Neutrophil (primary cell): ENCODE measurements at regions not wholly inside any gene's neighbourhood (a gene's known extent, or its start where the extent isn't known, plus 50 kb on each side); places are given as distances from the start of the nearest gene placed in this dataset.

Source experiments
- H3K27ac ChIP-seq: fragments of 200-600 bp; sonication (generic); 2 replicates; pipeline ENCODE4 v1.5.1; 2016; ENCODE audit warnings: mild to moderate bottlenecking, moderate library complexity
- H3K27me3 ChIP-seq: fragments of 200-600 bp; sonication (generic); 2 replicates; pipeline ENCODE4 v1.6.0; 2016; ENCODE audit warnings: mild to moderate bottlenecking
- H3K36me3 ChIP-seq: fragments of 200-600 bp; sonication (generic); 2 replicates; pipeline ENCODE4 v1.5.1; 2017
- H3K4me1 ChIP-seq, 2 experiments: fragments of 200-600 bp in 1 of 2; sonication (generic) in 1 of 2; 1 replicate in 1 of 2; 2 replicates in 1 of 2; pipeline versions ENCODE4 v1.5.1 to v1.6.1; 2013 to 2016; ENCODE audit warnings: low read depth in 1 of 2, low read length in 1 of 2, mild to moderate bottlenecking in 1 of 2, moderate library complexity in 1 of 2; ENCODE audit not compliant: control insufficient read depth in 1 of 2, insufficient read depth in 1 of 2
- H3K4me3 ChIP-seq, 2 experiments: fragments of 200-600 bp in 1 of 2; sonication (generic) in 1 of 2; 1 replicate in 1 of 2; 2 replicates in 1 of 2; pipeline ENCODE4 v1.5.1; 2013 to 2016; ENCODE audit warnings: low read depth in 1 of 2, low read length in 1 of 2, mild to moderate bottlenecking in 1 of 2, moderate library complexity in 1 of 2
- H3K9me3 ChIP-seq: fragments of 200-600 bp; sonication (generic); 2 replicates; pipeline ENCODE4 v1.5.1; 2016
- CTCF ChIP-seq: fragments of 200-600 bp; sonication (generic); IDR thresholded peaks from 2 replicates; pipeline ENCODE4 v1.5.1; 2016; ENCODE audit warnings: antibody characterized with exemption

DNA sequence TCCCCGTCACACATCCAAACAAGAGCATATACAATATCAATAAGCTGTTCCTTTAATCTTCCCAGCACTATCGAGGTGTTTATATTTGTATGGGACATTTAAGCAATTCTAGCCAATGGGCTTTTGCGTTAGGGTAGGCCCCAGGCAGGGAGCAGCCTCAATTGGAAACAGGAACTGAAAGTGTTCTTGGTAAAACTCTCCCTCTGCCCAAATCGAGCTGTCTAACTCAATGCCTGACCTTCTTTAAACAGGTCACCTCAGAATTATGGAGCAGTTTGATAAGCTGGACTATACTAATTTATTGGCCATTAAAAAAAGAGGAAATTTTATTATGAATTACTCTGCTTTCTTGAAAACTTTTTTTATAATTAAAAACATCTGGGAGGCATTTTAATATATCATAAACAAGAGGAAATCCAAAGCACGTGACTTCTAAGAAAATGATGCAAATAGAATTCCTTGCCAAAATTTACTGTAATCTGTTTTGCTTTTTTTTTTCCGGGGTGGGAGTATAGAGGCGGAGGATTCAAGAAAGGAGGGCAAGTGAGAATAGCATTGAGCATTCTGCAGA is 498.1 kb downstream of the LMO4 start:
- TF ChIP-seq CTCF = no peak
- no peaks in the 10 kb centered on the region for H3K9me3 ChIP-seq
- H3K4me1 ChIP-seq = no peaks in the 10 kb centered on the region
- H3K27me3 ChIP-seq = no peaks in the 10 kb centered on the region
- H3K27ac ChIP-seq = no peak overlapping the region
- no peaks in the 10 kb centered on the region for H3K36me3 ChIP-seq
- H3K4me3 ChIP-seq = no peak overlapping the region

GRCh38 chr1:87829360-87829759 is 500.7 kb downstream of the LMO4 start:
- H3K27me3 ChIP-seq = no peaks in the 10 kb centered on the region
- no peaks in the 10 kb centered on the region for H3K36me3 ChIP-seq
- H3K27ac ChIP-seq = no peak overlapping the region
- H3K4me1 ChIP-seq = no peaks in the 10 kb centered on the region
- TF ChIP-seq CTCF = no peak
- no peaks in the 10 kb centered on the region for H3K9me3 ChIP-seq
- no peak overlapping the region for H3K4me3 ChIP-seq

- Histone ChIP-seq H3K9me3 (no peaks in the 10 kb centered on the region), H3K27me3 (no peaks in the 10 kb centered on the region), H3K36me3 (no peaks in the 10 kb centered on the region), H3K4me3 (no peak overlapping the region), H3K4me1 (no peaks in the 10 kb centered on the region), H3K27ac (no peak overlapping the region)
- TF ChIP-seq CTCF = no peak
Measured at GRCh38 chr1:87830432-87830978, 501.8 kb downstream of the LMO4 start.

GRCh38 chr1:87833166-87833565 is 504.5 kb downstream of the LMO4 start:
- Histone ChIP-seq H3K4me3 (no peak overlapping the region), H3K27ac (no peak overlapping the region), H3K9me3 (no peaks in the 10 kb centered on the region), H3K27me3 (no peaks in the 10 kb centered on the region), H3K4me1 (no peaks in the 10 kb centered on the region), H3K36me3 (no peaks in the 10 kb centered on the region)
- TF ChIP-seq CTCF = no peak

GRCh38 chr1:87834151-87834550 is 505.5 kb downstream of the LMO4 start:
- TF ChIP-seq CTCF = no peak
- Histone ChIP-seq H3K4me1 (no peaks in the 10 kb centered on the region), H3K27me3 (no peaks in the 10 kb centered on the region), H3K27ac (no peak overlapping the region), H3K36me3 (no peaks in the 10 kb centered on the region), H3K9me3 (no peaks in the 10 kb centered on the region), H3K4me3 (no peak overlapping the region)
